ENCODE measurements at regions not wholly inside any gene's neighbourhood (a gene's known extent, or its start where the extent isn't known, plus 50 kb on each side); places are given as distances from the start of the nearest gene placed in this dataset.

- no peak for TF ChIP-seq CTCF (IDR thresholded peaks at IDR 0.05; ENCODE audit: insufficient read depth, low read length, missing control alignments)
- ChIA-PET CTCF (no interaction called here), POLR2A (no interaction called here)
- DNase-seq (ENCODE audit: low read depth, low spot score), result no peak
- no peak overlapping the region for H3K4me3 ChIP-seq (ENCODE audit: low read depth, low read length)
Observed at GRCh38 chr4:144873226-144873990, 224.6 kb downstream of the ANAPC10 start.

DNA sequence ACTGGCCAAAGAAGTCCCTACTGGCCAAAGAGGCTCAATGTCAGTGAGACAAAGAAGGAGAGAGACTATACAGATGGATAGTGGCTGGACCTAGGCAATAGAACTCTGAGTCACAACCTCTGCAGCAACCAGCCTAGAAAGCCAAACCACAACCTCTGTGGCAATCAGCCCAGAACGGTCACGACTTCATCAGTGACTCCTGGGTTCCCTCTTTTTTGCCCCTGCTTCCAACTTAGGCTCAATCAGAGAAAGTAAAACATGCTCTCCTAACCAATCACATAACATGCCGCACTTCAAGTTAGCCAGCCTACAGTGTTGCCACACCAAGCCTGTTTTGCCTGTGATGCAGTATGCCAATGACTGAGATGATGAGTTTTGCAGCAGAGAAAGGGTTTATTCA lies 203.4 kb downstream of the ANAPC10 start:
- POLR2A ChIA-PET, result no interaction called here
- no peak overlapping the region for H3K4me3 ChIP-seq (ENCODE audit: low read depth, low read length)
- CTCF ChIA-PET, result no interaction called here
- DNase-seq (ENCODE audit: low read depth, low spot score), result peak; percentile 1
- TF ChIP-seq CTCF (IDR thresholded peaks at IDR 0.05; ENCODE audit: insufficient read depth, low read length, missing control alignments), result no peak

DNA sequence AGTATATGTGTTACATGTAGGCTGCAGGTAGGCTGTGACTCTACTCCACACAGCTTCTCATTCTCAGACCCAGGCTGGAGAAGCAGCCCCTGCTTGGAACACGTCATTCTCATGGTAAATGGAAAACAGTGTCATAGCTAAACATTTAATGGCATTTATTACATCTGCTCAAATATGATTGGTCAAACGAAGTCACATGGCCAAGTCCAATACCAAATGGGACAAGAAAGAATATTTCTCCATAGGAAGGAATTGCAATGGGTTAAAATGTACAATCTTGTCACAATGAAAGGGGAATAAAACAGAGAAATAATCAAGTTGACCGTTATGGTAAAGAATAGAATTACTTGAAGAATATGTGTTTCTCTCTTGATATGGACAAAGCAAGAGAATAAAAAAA lies 198.6 kb downstream of the ANAPC10 start:
- POLR2A ChIA-PET, result no interaction called here
- no peak for TF ChIP-seq CTCF (IDR thresholded peaks at IDR 0.05; ENCODE audit: insufficient read depth, low read length, missing control alignments)
- CTCF ChIA-PET, result no interaction called here

GRCh38 chr4:144901141-144901540 lies 196.9 kb downstream of the ANAPC10 start:
- CTCF ChIA-PET, result no interaction called here
- POLR2A ChIA-PET, result no interaction called here
- no peak for TF ChIP-seq CTCF (IDR thresholded peaks at IDR 0.05; ENCODE audit: insufficient read depth, low read length, missing control alignments)

More for the DNA sequence above, 198.6 kb downstream of the ANAPC10 start:
- DNase-seq (ENCODE audit: low read depth, low spot score), result no peak
- H3K4me3 ChIP-seq (ENCODE audit: low read depth, low read length), result no peak overlapping the region

DNA sequence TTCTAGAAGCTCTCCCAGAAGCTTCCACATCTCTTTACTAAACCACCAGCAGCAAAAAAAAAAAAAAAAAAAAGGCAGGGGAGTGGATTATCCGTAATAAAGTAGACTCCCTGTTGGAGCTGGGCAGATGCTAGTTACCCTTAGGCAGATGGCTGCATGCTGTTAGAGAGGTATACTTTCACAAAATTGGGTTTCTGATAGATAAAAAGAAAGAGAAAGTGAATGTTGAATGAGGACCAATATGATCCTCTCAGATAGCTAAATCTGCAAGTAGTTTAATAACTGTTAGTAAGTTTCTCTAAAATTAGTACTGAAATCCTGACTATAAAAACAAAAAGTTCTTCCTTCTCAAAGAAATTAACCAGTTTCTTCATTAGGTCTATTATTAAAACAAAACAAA lies 195.4 kb downstream of the ANAPC10 start:
- H3K4me3 ChIP-seq (ENCODE audit: low read depth, low read length), result no peak overlapping the region
- POLR2A ChIA-PET, result no interaction called here
- TF ChIP-seq CTCF (IDR thresholded peaks at IDR 0.05; ENCODE audit: insufficient read depth, low read length, missing control alignments), result no peak
- CTCF ChIA-PET, result no interaction called here
- no peak for DNase-seq (ENCODE audit: low read depth, low spot score)

More at GRCh38 chr4:144901141-144901540, 196.9 kb downstream of the ANAPC10 start:
- H3K4me3 ChIP-seq (ENCODE audit: low read depth, low read length), result no peak overlapping the region
- no peak for DNase-seq (ENCODE audit: low read depth, low spot score)

- no peak overlapping the region for H3K4me3 ChIP-seq (ENCODE audit: low read depth, low read length)
- no peak for DNase-seq (ENCODE audit: low read depth, low spot score)
- TF ChIP-seq CTCF (IDR thresholded peaks at IDR 0.05; ENCODE audit: insufficient read depth, low read length, missing control alignments), result no peak
- CTCF ChIA-PET, result no interaction called here
- POLR2A ChIA-PET, result no interaction called here
Observed at GRCh38 chr4:144903953-144904711, 193.9 kb downstream of the ANAPC10 start.
